G401.6 (cell line): ENCODE measurements at regions not wholly inside any gene's neighbourhood (a gene's known extent, or its start where the extent isn't known, plus 50 kb on each side); places are given as distances from the start of the nearest gene placed in this dataset.
"Not testable (repeated sequence)": the region's sequence is repeated elsewhere in the genome, so short reads cannot be mapped to it uniquely, and the experiment has no call there.

Experiments used
- FAIRE-seq: peaks from 2 replicates; lab custom pipeline; 2012; peaks lifted over from hg19 to GRCh38; lab: Jason Lieb, UNC

DNA sequence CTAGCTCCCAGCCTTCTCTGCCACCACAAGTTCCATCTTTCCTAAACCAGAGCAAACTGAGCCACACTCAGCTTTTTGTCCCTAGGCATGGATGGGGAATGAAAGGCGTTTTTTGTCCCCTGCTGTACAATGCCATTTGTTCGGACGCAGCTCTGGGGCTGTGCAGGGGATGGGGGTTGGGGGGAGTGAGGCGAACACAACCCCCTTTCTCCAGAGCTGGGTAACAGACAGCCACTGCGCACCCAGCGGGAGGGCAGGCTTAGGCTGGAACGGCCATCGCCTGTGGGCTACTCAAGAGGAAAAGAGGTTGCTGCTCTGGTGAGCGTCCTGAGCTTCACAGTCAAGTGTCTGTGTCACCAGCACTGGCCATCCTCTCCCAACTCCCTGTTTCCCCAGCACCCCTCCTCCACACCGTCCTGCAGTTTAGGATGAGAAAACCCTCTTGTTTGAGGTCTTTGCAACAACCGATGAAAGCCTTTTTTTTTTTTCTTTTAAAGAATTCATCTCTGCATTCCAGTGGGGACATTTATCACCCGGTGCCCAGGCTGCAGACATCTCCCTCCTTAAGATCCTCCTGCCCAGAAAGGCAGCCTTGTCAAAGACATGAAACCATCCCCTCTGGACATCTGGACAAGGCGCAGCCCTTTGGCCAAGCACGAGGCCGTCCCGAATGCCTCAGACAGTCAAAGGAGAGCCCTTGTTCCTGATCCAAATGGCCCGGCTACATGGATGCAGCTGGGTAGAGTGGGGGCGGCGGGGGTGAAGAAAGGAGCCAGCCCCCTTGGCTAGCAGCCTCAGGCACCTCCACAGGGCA, 419.6 kb downstream of the BCOR start:
- no peak for FAIRE-seq

DNA sequence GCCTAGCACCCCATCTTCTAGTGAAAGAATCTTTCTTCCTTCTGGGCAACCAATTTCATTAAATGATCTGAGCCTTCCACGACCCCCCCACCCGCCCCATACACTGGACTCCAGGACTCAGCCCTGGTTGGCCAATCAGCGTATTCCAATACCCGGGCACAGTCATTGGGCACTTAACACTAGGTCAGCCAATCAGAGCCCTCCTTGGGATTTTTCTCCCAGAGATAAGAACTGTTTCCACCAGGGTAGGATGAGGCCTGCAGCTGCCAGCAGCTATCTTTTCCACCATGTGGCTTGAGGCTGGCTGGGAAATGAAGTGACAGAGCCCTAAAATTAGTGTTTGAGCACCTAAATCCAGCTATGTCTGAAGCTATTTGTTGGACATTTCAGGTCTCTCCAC, 418.8 kb downstream of the BCOR start:
- no peak for FAIRE-seq

DNA sequence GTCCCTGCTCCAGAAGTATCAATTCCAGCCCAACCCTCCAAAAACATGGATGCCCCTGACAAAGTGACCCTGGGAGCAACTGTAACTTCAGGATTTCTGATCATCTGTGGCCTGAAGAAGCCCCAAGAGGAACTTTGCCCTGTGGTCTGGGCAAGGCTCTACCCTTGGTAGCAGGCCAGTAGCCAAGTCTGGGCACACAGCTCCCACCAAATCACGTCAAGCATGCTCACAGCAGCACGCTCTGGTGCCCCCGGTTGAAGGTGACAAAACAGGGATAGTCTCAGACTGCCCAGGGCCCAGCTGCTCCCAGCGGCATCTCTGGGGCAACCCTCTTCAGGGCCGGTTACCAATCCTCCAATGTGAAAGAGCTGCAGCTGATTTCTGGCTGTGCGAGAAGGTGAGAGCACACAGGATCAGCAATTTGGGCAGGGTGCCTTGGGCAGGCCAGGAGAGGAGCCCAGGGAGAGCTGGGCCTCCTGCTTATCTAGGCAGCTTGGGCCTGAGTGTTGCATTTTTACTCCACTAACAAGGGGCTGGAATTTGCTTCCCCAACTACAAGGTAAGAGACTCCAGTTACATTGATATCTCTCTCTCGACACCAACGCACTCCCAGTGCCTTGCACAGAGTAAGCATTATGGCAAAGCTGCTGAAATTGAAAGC, 418.1 kb downstream of the BCOR start:
- FAIRE-seq, result no peak

GRCh38 chrX:39681885-39682284, 415.9 kb downstream of the BCOR start:
- no peak for FAIRE-seq

- no peak for FAIRE-seq
Measured at GRCh38 chrX:39682778-39683177, 415.0 kb downstream of the BCOR start.

- FAIRE-seq, result no peak
Measured at GRCh38 chrX:39688219-39688575, 409.6 kb downstream of the BCOR start.

- FAIRE-seq, result no peak
Measured at GRCh38 chrX:39688576-39689375, 409.0 kb downstream of the BCOR start.

GRCh38 chrX:39689376-39690104, 408.2 kb downstream of the BCOR start:
- no peak for FAIRE-seq

DNA sequence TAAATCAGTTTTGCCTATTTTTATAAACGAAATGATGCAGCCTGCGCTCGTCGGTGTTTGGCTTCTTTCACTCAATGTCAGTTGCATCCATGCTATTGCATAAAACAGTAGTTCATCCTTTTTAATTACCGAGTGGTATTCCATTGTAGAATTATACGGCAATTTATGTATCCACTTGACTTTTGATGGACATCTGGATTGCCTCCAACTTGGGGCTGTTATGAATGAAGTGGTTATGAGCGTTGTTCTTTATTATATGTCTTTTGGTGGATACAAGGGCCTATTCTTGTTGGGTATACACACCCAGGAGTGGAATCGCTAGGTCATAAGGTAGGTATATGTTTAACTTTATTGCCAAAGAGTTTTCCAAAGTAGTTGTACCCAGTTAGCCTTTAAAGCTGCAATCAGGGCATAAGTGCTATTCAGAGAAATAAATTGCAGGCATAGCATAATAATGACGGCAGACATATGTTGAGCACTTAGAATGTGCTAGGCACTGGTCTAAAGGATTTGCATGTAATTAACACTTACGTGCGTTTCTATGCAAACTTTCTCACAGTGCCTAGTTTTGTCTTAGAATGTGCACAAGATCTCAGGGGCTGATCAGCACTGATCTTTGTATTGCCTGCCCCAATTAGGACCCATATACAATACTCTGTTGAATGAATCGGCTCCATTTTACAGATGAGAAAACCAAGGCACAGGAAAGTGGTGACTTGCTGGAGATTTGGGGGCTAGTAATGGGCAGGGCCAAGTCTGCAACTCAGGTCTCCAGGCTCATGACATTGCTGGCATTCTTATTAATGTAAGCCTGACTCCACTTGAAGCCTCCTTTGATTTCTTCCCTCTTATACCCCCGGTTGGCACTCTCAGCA, 407.0 kb downstream of the BCOR start:
- no peak for FAIRE-seq

DNA sequence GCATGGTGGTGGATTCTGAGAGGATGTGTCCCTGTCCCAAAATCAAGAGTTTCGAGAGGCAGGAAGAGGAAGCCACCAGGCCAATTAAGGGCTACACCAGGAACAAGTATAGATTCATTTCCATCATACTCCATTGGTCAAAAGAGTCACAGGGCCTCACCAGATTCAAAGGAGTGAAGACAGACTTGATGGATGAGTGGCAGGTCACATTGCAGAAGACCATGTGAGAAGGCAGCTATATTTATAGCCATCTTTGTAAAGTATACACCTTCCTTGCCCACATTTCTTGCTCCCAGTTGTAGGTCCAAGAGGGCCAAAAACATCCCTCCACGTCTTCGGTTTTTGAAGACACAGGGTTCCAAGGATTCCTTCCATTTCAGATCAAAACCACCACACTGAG, 406.0 kb downstream of the BCOR start:
- no peak for FAIRE-seq

DNA sequence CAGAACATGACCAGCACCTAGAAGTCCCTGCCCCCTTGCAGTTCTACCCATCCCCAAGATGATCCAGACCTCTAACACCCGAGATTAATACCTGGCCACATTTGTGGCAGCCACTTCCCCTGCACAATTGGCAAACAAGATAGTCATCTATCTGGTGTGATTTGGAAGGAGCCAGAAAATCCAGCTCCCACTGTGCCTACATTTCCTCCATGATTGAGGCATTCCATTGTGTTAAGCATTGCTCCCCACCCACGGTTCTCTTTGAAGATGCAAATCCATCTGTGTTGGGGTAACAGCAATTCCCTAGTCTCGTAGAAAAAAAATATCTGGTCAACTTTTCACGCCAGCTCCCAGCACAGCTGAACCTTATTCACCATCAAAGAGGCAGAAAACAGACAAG, 405.0 kb downstream of the BCOR start:
- no peak for FAIRE-seq

DNA sequence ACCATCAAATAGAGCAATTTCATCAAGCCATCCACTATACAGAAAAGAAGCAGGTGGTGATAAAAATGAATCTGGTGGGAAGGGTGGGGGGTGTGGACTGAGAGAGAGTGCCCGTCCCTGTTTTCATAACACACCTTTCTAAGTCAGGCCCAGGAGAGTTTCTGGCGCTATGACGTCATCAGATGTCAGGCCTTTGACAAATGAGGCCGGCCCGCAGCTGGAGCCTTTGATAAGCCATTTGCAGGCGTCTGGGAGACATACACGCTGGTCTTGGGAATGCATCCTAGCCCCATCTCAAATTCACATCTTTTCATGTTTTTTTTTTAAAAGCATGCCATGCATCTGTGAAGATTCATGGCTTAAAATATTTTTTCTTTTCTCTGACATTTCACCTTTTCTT, 404.5 kb downstream of the BCOR start:
- no peak for FAIRE-seq

GRCh38 chrX:39702636-39703035, 395.1 kb downstream of the BCOR start:
- FAIRE-seq, result not testable (repeated sequence)

- FAIRE-seq, result no peak
Measured at GRCh38 chrX:39703307-39703706, 394.5 kb downstream of the BCOR start.

- FAIRE-seq, result no peak
Measured at GRCh38 chrX:39704590-39704989, 393.2 kb downstream of the BCOR start.

GRCh38 chrX:39705290-39705689, 392.5 kb downstream of the BCOR start:
- no peak for FAIRE-seq

- no peak for FAIRE-seq
Measured at GRCh38 chrX:39709364-39709763, 388.4 kb downstream of the BCOR start.

GRCh38 chrX:39709812-39710211, 387.9 kb downstream of the BCOR start:
- FAIRE-seq, result no peak

DNA sequence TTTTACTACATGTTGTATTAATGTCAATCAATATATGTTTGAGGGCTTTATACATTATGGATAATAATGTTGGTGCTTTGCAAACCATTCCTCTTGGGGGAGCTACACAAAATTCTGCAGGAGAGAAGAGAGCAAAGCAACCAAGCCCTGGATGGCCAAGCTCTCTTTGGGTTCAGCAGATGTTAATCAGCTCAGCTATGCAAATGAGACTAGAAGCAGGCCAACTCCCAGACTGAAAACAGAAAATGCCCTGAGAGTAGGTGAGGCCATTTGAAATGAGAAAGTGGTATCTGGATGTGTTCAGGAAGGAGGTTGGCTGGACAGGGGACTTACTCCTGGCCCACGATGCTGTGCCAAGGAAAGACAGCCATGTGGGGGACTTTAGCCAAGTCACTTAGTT, 387.0 kb downstream of the BCOR start:
- no peak for FAIRE-seq

GRCh38 chrX:39714471-39714870, 383.3 kb downstream of the BCOR start:
- FAIRE-seq, result no peak

GRCh38 chrX:39716401-39716800, 381.4 kb downstream of the BCOR start:
- no peak for FAIRE-seq
